SK-N-DZ (cell line): ENCODE measurements at regions not wholly inside any gene's neighbourhood (a gene's known extent, or its start where the extent isn't known, plus 50 kb on each side); places are given as distances from the start of the nearest gene placed in this dataset.
A peak's percentile ranks its signal among the peaks of the same experiment; 100 is the strongest.

Source experiments
- DNase-seq: peaks from one replicate; pipeline ENCODE4 v3.0.0-alpha.2; 2015; ENCODE audit warnings: low spot score

- no peak for DNase-seq
Measured at GRCh38 chr10:128993443-128993842, 473.6 kb upstream of the MGMT start.

DNA sequence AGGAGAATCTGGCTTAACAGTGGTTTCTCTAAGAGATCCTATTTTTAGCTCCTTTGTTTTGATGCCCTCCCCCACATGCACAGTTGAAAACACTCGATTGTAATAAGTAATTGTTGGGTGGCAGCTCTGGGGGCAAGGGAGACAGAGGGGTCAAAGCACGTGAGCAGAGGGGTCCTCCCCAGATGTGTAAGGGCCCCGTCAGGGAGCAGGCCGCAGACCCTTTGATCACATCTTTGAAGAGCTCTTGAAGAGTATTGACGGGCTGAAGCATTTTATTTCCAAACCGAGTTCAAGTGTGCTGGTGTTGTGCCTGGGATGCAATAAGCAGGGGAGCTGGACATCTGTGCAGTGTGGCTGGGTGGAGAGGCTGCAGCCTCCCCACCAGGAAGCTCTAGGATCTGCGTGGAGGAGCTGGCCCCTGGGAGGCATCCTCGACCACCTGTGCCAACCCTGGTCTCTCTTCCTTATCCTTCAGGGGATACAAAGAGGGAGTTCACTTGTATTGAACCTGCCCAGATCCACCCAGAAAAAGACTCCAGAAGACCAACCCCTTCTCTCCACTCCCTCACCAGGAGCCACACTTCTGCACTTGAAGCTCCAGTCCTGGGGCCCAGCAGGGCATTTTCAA lies 473.0 kb upstream of the MGMT start:
- no peak for DNase-seq

DNA sequence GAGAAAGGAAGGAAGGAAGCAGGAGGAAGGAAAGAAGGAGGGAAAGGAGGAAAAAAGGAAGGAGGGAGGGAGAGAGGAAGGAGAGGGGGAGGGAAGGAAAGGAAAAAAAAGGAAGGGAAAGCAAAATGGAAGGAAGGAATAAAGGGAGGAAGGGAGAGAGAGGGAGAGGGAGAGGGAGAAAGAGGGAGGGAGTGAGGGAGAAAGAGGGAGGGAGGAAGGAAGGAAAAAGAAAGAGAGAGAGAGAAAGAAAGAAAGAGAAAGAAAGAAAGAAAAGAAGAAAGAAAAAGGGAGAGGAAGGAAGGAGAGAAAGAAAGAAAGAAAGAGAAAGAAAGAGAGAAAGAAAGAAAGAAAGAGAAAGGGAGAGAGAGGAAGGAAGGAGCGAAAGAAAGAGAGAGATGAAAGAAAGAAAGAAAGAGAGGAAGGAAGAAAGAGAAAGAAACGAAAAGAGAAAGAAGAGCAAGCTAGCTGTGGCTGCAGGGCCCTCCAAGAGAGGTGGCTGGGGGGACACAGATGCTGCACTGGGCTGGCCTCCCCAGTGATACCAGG lies 472.4 kb upstream of the MGMT start:
- no peak for DNase-seq

DNA sequence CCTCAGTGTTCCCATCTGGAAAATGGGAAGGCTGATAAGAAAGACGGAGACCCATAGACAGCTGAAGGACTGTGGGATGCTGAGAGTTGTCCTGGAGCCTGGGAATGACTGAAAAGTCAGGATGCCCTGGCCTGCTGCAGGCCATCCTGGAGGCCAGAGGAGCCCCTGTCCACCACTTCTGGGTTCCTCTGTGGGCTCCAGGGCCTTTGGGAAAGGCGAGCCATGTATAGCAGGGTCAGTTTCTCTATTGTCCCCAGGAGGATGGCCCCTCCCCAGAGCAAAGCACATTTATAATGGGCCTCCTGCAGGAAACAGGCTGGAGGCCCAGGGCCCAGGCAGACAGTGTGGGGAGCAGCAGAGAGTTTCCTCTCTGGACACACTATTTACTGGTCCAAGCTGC lies 471.4 kb upstream of the MGMT start:
- DNase-seq = no peak

- no peak for DNase-seq
Measured at GRCh38 chr10:128996092-128996491, 470.9 kb upstream of the MGMT start.

GRCh38 chr10:128998101-128998805 lies 468.8 kb upstream of the MGMT start:
- DNase-seq = no peak

DNA sequence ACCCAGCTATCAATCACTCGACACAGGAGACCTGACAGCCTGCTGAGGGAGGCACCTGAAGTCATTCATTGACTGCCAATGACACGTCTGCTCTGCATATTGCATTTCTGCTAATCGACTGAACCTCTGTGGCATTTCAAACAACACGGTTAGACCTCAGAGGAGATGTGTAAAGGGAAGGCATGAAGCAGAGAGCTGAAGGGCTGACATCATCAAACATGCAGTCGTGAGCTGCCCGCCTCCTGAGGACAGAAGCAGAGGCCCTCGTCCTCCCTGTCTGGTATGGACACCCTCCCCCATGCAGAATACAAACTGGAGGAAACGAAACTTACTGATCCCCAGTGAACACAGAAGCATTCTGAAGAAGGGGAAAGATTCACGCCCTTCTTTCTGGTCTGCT lies 462.6 kb upstream of the MGMT start:
- DNase-seq = no peak

DNA sequence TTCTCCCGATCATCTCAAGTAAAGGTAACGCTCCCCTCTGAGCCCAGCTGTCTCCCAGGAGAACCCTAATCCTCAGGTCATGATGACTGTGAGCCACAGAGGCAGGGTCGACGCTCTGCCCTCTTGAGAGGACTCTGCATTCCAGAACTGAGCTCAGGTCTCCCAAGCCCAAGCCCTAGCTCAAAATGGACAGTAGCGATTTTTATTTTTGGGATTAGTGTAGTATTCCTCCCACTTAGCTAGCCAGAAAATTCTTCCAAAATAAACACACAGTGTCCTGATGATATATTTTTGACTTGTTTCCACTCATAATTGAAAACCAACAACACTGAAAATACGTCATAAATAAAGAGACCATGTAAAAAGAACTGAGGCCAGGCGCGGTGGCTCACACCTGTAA lies 462.0 kb upstream of the MGMT start:
- no peak for DNase-seq

- DNase-seq = no peak
Measured at GRCh38 chr10:129005804-129006203, 461.2 kb upstream of the MGMT start.

DNA sequence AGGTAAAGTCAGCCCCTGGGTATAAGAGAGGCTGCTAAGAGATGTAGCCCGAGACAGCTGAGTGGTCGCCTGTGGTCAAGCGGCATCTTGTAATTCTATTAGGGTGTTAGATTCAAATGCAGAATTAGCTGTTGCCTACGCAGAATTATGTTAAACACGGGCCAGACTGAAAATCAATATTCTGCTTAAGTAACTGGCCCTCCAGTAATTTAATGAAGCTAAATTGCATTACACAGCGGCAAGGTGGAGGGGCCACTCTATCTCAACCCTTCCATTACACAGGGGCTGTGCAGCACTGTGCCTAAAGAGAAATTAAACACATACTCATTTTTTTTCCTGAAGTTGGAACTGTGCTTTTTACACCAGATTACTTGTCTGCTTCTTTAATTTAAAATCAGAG lies 448.5 kb upstream of the MGMT start:
- peak; percentile 52 for DNase-seq

GRCh38 chr10:129020651-129021330 lies 446.2 kb upstream of the MGMT start:
- no peak for DNase-seq

GRCh38 chr10:129021594-129022304 lies 445.3 kb upstream of the MGMT start:
- no peak for DNase-seq

DNA sequence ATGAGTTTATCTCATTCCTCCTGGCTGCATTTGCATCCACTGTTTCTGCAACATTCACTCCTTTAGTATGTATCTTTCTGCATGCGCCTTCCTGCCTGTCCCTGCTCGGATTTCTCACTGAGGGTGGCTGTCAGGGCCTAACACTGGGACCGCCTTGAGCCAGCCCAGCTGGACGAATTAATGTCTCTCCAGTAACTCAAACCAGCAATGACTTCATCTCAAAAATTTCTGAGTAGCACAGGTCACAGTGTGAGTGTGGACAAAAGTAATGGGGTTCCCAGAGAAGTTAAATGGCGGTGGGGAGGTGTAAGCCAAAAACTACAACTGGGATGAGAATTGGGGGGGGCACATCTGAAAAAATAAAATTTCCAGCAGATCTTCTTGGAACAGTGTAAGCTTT lies 444.0 kb upstream of the MGMT start:
- DNase-seq = no peak

GRCh38 chr10:129024046-129024445 lies 443.0 kb upstream of the MGMT start:
- DNase-seq = no peak

DNA sequence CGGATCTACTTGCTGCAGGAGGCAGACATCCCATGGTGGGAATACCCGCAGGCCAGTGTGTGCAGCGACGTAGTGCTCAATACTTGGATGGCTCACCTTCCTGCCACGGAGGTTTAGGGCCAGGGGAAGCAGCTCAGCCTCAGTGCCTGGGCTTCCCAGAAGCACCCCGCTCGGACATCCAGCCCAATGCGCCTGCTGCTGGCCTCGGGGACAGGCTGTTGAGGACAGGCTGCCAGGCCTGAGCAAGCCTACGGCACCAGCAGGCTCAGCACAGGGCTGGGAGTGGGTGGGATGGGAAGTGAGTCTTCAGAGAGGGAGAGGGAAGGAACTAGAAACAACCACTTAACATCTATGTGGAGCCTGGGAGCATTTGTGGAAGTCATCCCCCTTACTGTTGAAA lies 441.3 kb upstream of the MGMT start:
- DNase-seq = no peak

DNA sequence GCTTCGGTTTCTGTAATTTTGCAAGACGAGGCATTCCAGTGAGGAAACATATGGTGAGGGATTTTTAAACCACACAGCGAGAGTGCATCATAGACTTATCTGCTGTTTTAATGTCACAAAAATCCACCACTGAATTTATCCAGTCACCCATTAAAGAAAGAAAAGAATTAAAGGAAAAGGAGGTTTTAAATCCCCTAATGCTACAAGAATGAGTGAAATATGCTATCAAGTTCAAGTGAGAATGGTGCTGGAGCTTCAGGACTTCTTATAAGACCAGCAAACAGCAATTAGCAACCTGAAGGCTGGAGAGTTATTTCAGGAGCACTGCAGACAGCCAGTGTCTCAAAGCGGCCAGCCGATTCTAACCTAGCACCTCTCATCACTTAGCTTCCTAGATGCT lies 439.1 kb upstream of the MGMT start:
- no peak for DNase-seq

DNA sequence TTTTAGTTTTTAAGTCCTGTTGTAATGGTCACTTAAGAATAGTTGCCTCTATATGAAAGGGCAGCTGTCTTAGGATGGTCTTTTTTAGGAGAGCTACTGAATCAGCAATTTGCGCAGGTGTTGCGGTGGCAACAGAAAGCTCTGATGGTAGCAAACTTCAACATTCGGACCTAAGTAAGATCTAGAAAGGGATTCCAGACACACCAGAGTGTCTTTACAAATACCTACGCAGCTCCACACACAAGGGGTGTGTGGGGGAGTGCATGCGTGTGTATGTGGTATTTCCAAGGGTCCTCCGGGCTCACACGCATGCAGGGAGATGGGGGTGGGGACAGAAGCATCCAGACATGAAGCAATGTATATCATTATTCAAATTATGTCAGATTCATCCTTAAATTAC lies 438.6 kb upstream of the MGMT start:
- DNase-seq = no peak

DNA sequence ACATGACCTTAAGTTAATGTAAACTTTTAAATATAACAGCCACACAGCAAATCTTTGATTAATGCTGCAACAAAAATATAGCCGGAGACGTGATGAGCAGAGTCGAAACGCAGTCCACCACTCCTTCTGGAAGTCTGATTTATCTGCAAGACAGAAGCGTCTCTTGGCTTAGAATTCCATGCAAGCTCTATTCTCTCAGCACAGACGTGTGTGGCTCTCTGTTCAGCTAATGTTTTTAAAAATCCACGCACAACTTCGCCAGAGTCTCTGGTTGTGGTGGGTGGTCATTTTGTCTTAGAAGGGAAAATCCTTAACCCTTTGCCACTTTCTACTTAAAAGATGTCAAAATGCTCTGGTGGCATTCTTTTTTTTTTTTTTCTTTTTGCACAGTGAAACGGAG lies 438.0 kb upstream of the MGMT start:
- DNase-seq = no peak

GRCh38 chr10:129029851-129030602 lies 437.0 kb upstream of the MGMT start:
- DNase-seq = no peak

GRCh38 chr10:129030603-129030895 lies 436.5 kb upstream of the MGMT start:
- no peak for DNase-seq

- DNase-seq = peak; percentile 40
Measured at GRCh38 chr10:129030996-129031843, 435.8 kb upstream of the MGMT start.
